IMR-90 (cell line): ENCODE measurements at regions not wholly inside any gene's neighbourhood (a gene's known extent, or its start where the extent isn't known, plus 50 kb on each side); places are given as distances from the start of the nearest gene placed in this dataset.

ENCODE experiments used
- CEBPB ChIP-seq: IDR thresholded peaks from 2 replicates; pipeline ENCODE4 v1.6.1; 2012; ENCODE audit warnings: low read depth, low read length, improper control_type of control experiment
- NFE2L2 ChIP-seq: fragments of 150-350 bp; IDR thresholded peaks from 2 replicates; pipeline ENCODE4 v1.6.1; 2016; ENCODE audit warnings: low read depth, mild to moderate bottlenecking, low read length
- POLR2A ChIP-seq: IDR thresholded peaks from 2 replicates; pipeline ENCODE4 v1.6.1; 2012; ENCODE audit warnings: mild to moderate bottlenecking, low read depth, low read length
- RFX5 ChIP-seq: IDR thresholded peaks from 2 replicates; pipeline ENCODE4 v1.8.0; 2012; ENCODE audit warnings: low read depth, mild to moderate bottlenecking, low read length, moderate library complexity
- SMC3 ChIP-seq: fragments of 150-350 bp; IDR thresholded peaks from 2 replicates; pipeline ENCODE4 v1.6.1; 2016; ENCODE audit warnings: low read depth, mild to moderate bottlenecking, antibody characterized with exemption, low read length, moderate library complexity
- TF ChIP-seq, protein P1 (sequence below): conservative IDR thresholded peaks from 2 replicates; pipeline ENCODE4 v1.5.1; 2012; ENCODE audit warnings: mild to moderate bottlenecking, low read depth, low read length, improper control_type of control experiment
- TF ChIP-seq, protein P2 (sequence below): fragments of 150-350 bp; IDR thresholded peaks from 2 replicates; pipeline ENCODE4 v1.6.1; 2017; ENCODE audit warnings: mild to moderate bottlenecking, antibody characterized with exemption, low read length, low read depth

DNA sequence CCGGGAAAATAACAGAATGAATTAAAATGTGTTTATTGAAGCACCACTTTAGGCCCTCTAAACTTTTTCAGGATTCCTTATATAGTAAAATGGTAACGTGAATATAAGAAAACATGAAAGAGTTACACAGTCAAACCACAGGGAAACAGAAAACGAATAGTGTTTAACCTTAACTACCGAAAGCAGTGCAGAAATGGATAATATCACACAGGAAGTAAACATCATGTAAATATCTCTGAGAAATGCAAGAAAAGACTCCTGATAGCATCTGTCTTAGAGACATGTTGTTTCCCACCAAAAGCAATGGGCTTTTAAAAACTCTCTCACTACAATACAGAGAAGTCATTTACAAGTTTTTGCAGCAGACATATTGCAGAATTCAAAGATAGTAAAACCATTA is 323.9 kb upstream of the CXXC4 start:
- TF ChIP-seq, protein P1, sequence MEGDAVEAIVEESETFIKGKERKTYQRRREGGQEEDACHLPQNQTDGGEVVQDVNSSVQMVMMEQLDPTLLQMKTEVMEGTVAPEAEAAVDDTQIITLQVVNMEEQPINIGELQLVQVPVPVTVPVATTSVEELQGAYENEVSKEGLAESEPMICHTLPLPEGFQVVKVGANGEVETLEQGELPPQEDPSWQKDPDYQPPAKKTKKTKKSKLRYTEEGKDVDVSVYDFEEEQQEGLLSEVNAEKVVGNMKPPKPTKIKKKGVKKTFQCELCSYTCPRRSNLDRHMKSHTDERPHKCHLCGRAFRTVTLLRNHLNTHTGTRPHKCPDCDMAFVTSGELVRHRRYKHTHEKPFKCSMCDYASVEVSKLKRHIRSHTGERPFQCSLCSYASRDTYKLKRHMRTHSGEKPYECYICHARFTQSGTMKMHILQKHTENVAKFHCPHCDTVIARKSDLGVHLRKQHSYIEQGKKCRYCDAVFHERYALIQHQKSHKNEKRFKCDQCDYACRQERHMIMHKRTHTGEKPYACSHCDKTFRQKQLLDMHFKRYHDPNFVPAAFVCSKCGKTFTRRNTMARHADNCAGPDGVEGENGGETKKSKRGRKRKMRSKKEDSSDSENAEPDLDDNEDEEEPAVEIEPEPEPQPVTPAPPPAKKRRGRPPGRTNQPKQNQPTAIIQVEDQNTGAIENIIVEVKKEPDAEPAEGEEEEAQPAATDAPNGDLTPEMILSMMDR: no peak
- no peak for TF ChIP-seq POLR2A
- no peak for TF ChIP-seq CEBPB
- TF ChIP-seq, protein P2, sequence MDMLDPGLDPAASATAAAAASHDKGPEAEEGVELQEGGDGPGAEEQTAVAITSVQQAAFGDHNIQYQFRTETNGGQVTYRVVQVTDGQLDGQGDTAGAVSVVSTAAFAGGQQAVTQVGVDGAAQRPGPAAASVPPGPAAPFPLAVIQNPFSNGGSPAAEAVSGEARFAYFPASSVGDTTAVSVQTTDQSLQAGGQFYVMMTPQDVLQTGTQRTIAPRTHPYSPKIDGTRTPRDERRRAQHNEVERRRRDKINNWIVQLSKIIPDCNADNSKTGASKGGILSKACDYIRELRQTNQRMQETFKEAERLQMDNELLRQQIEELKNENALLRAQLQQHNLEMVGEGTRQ: no peak
- TF ChIP-seq RFX5: no peak
- no peak for TF ChIP-seq SMC3
- no peak for TF ChIP-seq NFE2L2
